ENCODE measurements at regions not wholly inside any gene's neighbourhood (a gene's known extent, or its start where the extent isn't known, plus 50 kb on each side); places are given as distances from the start of the nearest gene placed in this dataset.

DNA sequence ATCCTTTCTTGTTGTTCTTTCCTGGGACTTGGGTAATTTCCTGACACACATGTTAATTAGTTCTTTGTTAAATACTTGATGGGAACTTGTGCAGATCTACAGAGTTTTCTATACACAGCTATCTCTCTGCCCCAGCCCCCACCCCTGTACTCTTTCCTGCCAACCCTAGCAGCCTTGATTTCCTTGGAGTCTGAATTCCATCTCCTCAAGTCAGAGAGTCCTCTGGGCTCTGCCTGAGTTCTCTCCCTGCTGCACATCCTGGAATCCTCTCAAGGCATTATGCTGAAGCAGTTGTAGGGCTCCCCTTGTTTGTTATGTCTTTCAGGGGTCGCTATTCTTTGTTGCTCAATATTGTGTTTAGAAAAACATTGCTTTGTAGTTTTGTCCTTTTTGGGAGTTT is 384.7 kb downstream of the RPS6KC1 start:
- no peak for TF ChIP-seq NFIC (IDR thresholded peaks at IDR 0.05)
- TF ChIP-seq EP300 (IDR thresholded peaks at IDR 0.05; ENCODE audit: borderline replicate concordance): no peak
- TF ChIP-seq TEAD4 (IDR thresholded peaks at IDR 0.05): no peak
- no peak for TF ChIP-seq TAF1 (IDR thresholded peaks at IDR 0.05; ENCODE audit: low read depth)

Data from Ishikawa (cell line).